ENCODE measurements at regions not wholly inside any gene's neighbourhood (a gene's known extent, or its start where the extent isn't known, plus 50 kb on each side); places are given as distances from the start of the nearest gene placed in this dataset.

- no peak for DNase-seq
- H3K9ac ChIP-seq (ENCODE audit: insufficient read depth in 1 of 2, low read length in 2 of 2) = no peak overlapping the region
- no peak overlapping the region for H3K4me3 ChIP-seq
- no peaks in the 10 kb centered on the region for H3K27me3 ChIP-seq (ENCODE audit: control insufficient read depth in 3 of 3, insufficient read depth in 3 of 3, low read length in 2 of 3)
- WGBS, 2 donors = 86 to 91% methylated on average over 1 of the region's 1 CpG
- H3K27ac ChIP-seq (ENCODE audit: low read depth in 1 of 2, low read length in 1 of 2) = no peak overlapping the region
- no peaks in the 10 kb centered on the region for H3K36me3 ChIP-seq (ENCODE audit: control insufficient read depth in 4 of 4, insufficient read depth in 4 of 4, low read length in 4 of 4)
- H3K9me3 ChIP-seq (ENCODE audit: control insufficient read depth in 4 of 4, insufficient read depth in 3 of 4, low read length in 3 of 4) = no peaks in the 10 kb centered on the region
- no peak for ATAC-seq (ENCODE audit: insufficient read depth, low FRiP score)
- no peak for TF ChIP-seq CTCF (IDR thresholded peaks at IDR 0.05; ENCODE audit: control extremely low read depth, extremely low read depth)
- peaks cover 0 to 10% (median 2%) of the 10 kb centered on the region in 5 donors for H3K4me1 ChIP-seq (ENCODE audit: control insufficient read depth in 5 of 5, insufficient read depth in 5 of 5, low read length in 5 of 5)
These were observed 226.5 kb downstream of the NEBL start for GRCh38 chr10:20670579-20670978.

GRCh38 chr10:20668985-20669384 lies 228.1 kb downstream of the NEBL start:
- Histone ChIP-seq H3K4me3 (no peak overlapping the region), H3K4me1 (ENCODE audit: control insufficient read depth in 5 of 5, insufficient read depth in 5 of 5, low read length in 5 of 5) (peaks cover 0 to 8% (median 2%) of the 10 kb centered on the region in 5 donors), H3K36me3 (ENCODE audit: control insufficient read depth in 4 of 4, insufficient read depth in 4 of 4, low read length in 4 of 4) (no peaks in the 10 kb centered on the region), H3K9ac (ENCODE audit: insufficient read depth in 1 of 2, low read length in 2 of 2) (no peak overlapping the region), H3K27me3 (ENCODE audit: control insufficient read depth in 3 of 3, insufficient read depth in 3 of 3, low read length in 2 of 3) (no peaks in the 10 kb centered on the region), H3K27ac (ENCODE audit: low read depth in 1 of 2, low read length in 1 of 2) (no peak overlapping the region), H3K9me3 (ENCODE audit: control insufficient read depth in 4 of 4, insufficient read depth in 3 of 4, low read length in 3 of 4) (no peaks in the 10 kb centered on the region)
- no peak for TF ChIP-seq CTCF (IDR thresholded peaks at IDR 0.05; ENCODE audit: control extremely low read depth, extremely low read depth)
- no peak for DNase-seq
- no peak for ATAC-seq (ENCODE audit: insufficient read depth, low FRiP score)

- no peaks in the 10 kb centered on the region for H3K27me3 ChIP-seq (ENCODE audit: control insufficient read depth in 3 of 3, insufficient read depth in 3 of 3, low read length in 2 of 3)
- no peak for TF ChIP-seq CTCF (IDR thresholded peaks at IDR 0.05; ENCODE audit: control extremely low read depth, extremely low read depth)
- no peak for ATAC-seq (ENCODE audit: insufficient read depth, low FRiP score)
- H3K36me3 ChIP-seq (ENCODE audit: control insufficient read depth in 4 of 4, insufficient read depth in 4 of 4, low read length in 4 of 4) = no peaks in the 10 kb centered on the region
- H3K4me3 ChIP-seq = no peak overlapping the region
- 95% methylated on average over 3 of the region's 3 CpGs for WGBS, 2 donors
- no peak overlapping the region for H3K27ac ChIP-seq (ENCODE audit: low read depth in 1 of 2, low read length in 1 of 2)
- no peak for DNase-seq
- no peaks in the 10 kb centered on the region for H3K4me1 ChIP-seq (ENCODE audit: control insufficient read depth in 5 of 5, insufficient read depth in 5 of 5, low read length in 5 of 5)
- H3K9me3 ChIP-seq (ENCODE audit: control insufficient read depth in 4 of 4, insufficient read depth in 3 of 4, low read length in 3 of 4) = no peaks in the 10 kb centered on the region
- H3K9ac ChIP-seq (ENCODE audit: insufficient read depth in 1 of 2, low read length in 2 of 2) = no peak overlapping the region
These were observed 234.4 kb downstream of the NEBL start for GRCh38 chr10:20662742-20663141.

- Histone ChIP-seq H3K27ac (ENCODE audit: low read depth in 1 of 2, low read length in 1 of 2) (no peak overlapping the region), H3K4me3 (no peak overlapping the region), H3K36me3 (ENCODE audit: control insufficient read depth in 4 of 4, insufficient read depth in 4 of 4, low read length in 4 of 4) (no peaks in the 10 kb centered on the region), H3K9me3 (ENCODE audit: control insufficient read depth in 4 of 4, insufficient read depth in 3 of 4, low read length in 3 of 4) (no peaks in the 10 kb centered on the region), H3K4me1 (ENCODE audit: control insufficient read depth in 5 of 5, insufficient read depth in 5 of 5, low read length in 5 of 5) (no peaks in the 10 kb centered on the region), H3K9ac (ENCODE audit: insufficient read depth in 1 of 2, low read length in 2 of 2) (no peak overlapping the region), H3K27me3 (ENCODE audit: control insufficient read depth in 3 of 3, insufficient read depth in 3 of 3, low read length in 2 of 3) (no peaks in the 10 kb centered on the region)
- 77 to 85% methylated on average over 2 of the region's 2 CpGs for WGBS, 2 donors
- ATAC-seq (ENCODE audit: insufficient read depth, low FRiP score) (no peak), DNase-seq (no peak)
- no peak for TF ChIP-seq CTCF (IDR thresholded peaks at IDR 0.05; ENCODE audit: control extremely low read depth, extremely low read depth)
These were observed 237.9 kb downstream of the NEBL start for GRCh38 chr10:20659225-20659624.
